Activated T-helper 1 cell treated with anti-CD3 and anti-CD28 coated beads, Interleukin-12 subunit alpha, Interleukin-12 subunit beta, Interleukin-2, Interleukin-4 antibody, amounts not matched to agents 30 ng/mL and 10 ng/mL and 1 ng/mL, durations not matched to agents 14 hours and 24 hours and 36 hours (primary cell): ENCODE measurements at regions not wholly inside any gene's neighbourhood (a gene's known extent, or its start where the extent isn't known, plus 50 kb on each side); places are given as distances from the start of the nearest gene placed in this dataset.

Experiments used
- DNase-seq: peaks from one replicate; pipeline ENCODE4 v3.0.0; 2021; ENCODE audit warnings: low spot score
- H3K27ac Mint-ChIP-seq: one replicate; pipeline ENCODE4 v1.8.0; 2021; ENCODE audit warnings: mild to moderate bottlenecking, mixed read lengths
- H3K27me3 Mint-ChIP-seq: one replicate; pipeline ENCODE4 v1.8.0; 2022; ENCODE audit warnings: mild to moderate bottlenecking, moderate library complexity, mixed read lengths; ENCODE audit not compliant: insufficient read depth
- H3K36me3 Mint-ChIP-seq: one replicate; pipeline ENCODE4 v1.8.0; 2021; ENCODE audit warnings: low read depth, mixed read lengths
- H3K4me1 Mint-ChIP-seq: one replicate; pipeline ENCODE4 v1.8.0; 2021; ENCODE audit warnings: low read depth, mixed read lengths
- H3K4me3 Mint-ChIP-seq: one replicate; pipeline ENCODE4 v1.8.0; 2021; ENCODE audit warnings: mild to moderate bottlenecking, moderate library complexity, mixed read lengths
- H3K9me3 Mint-ChIP-seq: one replicate; pipeline ENCODE4 v1.8.0; 2021; ENCODE audit warnings: mixed read lengths
- intact Hi-C: fragments of 100-400 bp; cut with micrococcal nuclease; formaldehyde crosslinking; loops from one replicate; pipeline ENCODE4 v1.15.1; 2024

DNA sequence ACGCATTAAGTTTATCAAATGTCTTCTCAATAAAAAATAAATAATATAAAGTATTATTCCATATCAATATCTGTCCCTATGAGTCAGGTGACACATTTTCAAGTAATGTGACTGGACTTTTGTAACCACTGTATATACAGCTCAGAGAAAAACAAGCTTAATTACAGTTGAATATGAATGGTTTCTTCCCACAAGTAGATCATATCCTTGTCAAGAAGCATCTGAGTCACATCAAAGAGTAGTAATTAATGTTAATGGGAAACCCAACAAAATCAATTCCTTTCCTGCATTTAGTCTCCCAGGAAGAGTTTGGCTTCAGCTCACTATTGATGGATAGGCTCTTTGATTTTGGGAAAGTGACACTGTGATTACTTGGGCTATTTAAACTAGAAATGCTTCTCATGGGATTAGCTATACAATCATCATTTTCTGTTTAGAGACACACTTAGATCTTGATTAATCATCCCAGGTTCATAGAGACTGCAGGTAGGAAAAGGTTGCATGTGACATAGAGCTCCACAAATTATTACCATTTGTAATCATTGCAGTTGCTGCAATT lies 292.9 kb downstream of the GABRG2 start:
- intact Hi-C loops = no loop called here
- no peak overlapping the region for H3K27ac Mint-ChIP-seq
- no peak overlapping the region for H3K4me3 Mint-ChIP-seq
- DNase-seq = no peak
- no peaks in the 10 kb centered on the region for H3K4me1 Mint-ChIP-seq
- H3K27me3 Mint-ChIP-seq = no peaks in the 10 kb centered on the region
- H3K36me3 Mint-ChIP-seq = no peaks in the 10 kb centered on the region
- H3K9me3 Mint-ChIP-seq = peaks cover 8% of the 10 kb centered on the region

DNA sequence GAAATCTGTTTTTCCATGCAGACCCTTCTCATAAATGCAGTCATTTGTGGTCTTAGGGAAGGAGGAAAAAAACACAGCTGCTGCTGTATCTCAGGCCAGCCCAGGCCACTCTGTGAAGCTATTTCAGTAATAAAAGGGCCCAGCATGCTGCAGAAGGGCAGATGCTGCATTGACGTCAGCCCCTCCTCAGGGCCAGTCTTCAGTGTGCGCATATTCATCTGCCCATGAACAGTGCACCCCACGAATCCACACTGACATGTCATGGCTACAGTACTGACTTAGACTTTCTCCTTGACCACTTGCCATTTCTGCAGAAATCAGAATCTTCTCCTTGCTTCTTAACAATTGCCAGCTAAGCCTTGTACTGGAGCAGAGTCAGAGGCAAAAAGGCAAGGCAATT lies 304.7 kb downstream of the GABRG2 start:
- DNase-seq = no peak
- H3K36me3 Mint-ChIP-seq = no peaks in the 10 kb centered on the region
- no peaks in the 10 kb centered on the region for H3K27me3 Mint-ChIP-seq
- no peak overlapping the region for H3K27ac Mint-ChIP-seq
- H3K9me3 Mint-ChIP-seq = peaks cover 28% of the 10 kb centered on the region
- no peaks in the 10 kb centered on the region for H3K4me1 Mint-ChIP-seq
- intact Hi-C loops = no loop called here
- no peak overlapping the region for H3K4me3 Mint-ChIP-seq

DNA sequence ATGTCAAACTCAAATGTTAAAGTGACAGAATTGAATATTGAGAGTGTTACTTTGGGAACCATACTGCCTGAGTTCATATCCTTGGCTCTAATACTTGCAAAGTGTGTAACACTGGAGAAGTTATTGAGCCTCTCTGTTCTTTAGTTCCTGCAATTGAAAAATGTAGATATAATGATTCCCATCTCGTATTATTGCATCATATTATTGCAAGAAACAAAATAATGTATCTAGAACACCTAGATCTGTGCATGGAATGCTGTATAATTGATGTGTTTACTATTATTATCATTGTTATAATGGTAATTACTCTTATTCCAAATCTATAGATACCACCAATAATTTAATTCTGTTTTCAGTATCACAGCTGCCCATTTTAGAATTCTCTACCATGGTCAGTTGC lies 310.3 kb downstream of the GABRG2 start:
- no peak overlapping the region for H3K4me3 Mint-ChIP-seq
- H3K36me3 Mint-ChIP-seq = no peaks in the 10 kb centered on the region
- H3K27me3 Mint-ChIP-seq = no peaks in the 10 kb centered on the region
- intact Hi-C loops = no loop called here
- H3K27ac Mint-ChIP-seq = no peak overlapping the region
- no peaks in the 10 kb centered on the region for H3K9me3 Mint-ChIP-seq
- no peaks in the 10 kb centered on the region for H3K4me1 Mint-ChIP-seq
- no peak for DNase-seq

DNA sequence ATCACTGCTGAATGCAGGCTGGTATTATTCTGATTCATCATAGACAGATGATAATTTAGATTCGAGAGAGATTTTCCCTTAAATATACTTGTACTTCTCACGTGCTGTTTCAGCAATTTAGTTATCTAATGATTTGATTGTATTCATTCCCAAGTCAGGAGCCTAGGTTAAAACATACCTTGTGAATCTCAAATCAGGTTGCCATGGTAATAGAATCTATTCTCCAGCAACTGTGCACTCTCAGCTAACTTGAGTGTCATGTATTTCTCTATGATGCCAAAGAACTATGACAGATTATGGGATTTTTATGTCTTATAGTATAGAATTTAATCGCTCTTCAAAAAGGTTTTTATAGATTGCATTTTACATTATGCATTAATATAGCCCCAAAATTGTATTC lies 315.3 kb downstream of the GABRG2 start:
- Mint-ChIP-seq H3K4me3 (no peak overlapping the region), H3K4me1 (no peaks in the 10 kb centered on the region), H3K36me3 (no peaks in the 10 kb centered on the region), H3K27me3 (no peaks in the 10 kb centered on the region), H3K27ac (no peak overlapping the region), H3K9me3 (peaks cover 3% of the 10 kb centered on the region)
- DNase-seq = no peak
- intact Hi-C loops = no loop called here

DNA sequence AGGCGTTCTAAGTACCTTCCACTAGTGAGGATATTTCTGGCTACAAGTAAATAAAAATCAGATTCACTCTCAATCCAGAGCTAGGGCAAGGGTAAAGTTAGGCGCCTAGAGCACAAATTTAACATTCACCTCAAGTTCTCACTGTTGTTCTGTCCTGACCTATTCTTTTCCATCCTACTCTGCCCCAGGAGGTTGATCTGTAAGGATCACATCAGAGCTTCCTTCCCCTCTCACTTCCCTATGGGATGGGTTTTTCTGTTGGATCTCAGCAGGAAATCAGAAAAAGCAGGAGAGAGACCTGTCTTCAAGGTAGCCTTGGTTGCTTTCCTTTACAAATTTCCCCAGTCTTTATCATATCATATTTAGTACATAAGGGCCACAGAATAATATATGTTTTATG lies 316.7 kb downstream of the GABRG2 start:
- Mint-ChIP-seq H3K36me3 (no peaks in the 10 kb centered on the region), H3K9me3 (peaks cover 3% of the 10 kb centered on the region), H3K27me3 (no peaks in the 10 kb centered on the region), H3K4me1 (no peaks in the 10 kb centered on the region), H3K4me3 (no peak overlapping the region), H3K27ac (no peak overlapping the region)
- intact Hi-C loops = no loop called here
- no peak for DNase-seq

DNA sequence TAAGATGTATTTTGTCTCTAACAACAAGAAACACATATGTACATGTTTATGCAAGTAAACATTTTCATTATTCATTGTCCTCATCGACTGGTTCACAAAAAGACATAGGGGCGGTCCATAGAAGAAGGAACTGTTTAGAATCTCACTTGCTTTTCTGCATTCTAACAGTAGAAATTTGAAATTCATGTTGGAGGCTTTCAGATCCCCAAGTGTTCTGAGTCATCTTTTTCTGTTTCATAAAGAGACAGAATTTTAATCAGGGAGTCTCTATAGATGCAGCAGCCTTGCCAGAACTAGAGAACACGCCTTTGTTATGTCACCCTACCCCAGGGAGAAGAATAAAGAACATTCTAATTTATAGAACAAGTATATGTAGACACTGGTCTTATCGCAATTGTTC lies 324.3 kb downstream of the GABRG2 start:
- H3K27me3 Mint-ChIP-seq = no peaks in the 10 kb centered on the region

DNA sequence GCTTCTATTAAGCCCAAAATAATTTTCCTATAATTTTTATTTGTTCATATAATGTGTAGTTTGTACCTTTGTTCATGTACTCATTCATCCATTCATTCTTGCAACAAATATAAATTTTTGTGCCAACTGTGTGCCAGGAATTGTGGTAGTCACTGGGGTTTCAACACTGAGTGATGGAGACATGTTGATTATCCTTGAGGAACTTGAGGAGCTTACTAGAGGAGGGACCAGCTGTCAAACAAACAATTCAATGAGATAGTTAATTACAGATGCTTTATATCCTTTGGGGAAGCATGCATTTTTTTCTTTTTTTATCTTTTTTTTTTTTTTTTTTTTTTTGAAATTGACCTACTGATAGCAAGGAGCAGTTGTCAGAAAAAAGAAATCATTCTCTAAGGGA lies 324.8 kb downstream of the GABRG2 start:
- H3K9me3 Mint-ChIP-seq = peaks cover 12% of the 10 kb centered on the region
- H3K27me3 Mint-ChIP-seq = no peaks in the 10 kb centered on the region
- no peaks in the 10 kb centered on the region for H3K36me3 Mint-ChIP-seq

More for the DNA sequence above, 324.3 kb downstream of the GABRG2 start:
- intact Hi-C loops = no loop called here
- Mint-ChIP-seq H3K9me3 (peaks cover 12% of the 10 kb centered on the region), H3K4me3 (no peak overlapping the region), H3K4me1 (no peaks in the 10 kb centered on the region), H3K36me3 (no peaks in the 10 kb centered on the region), H3K27ac (no peak overlapping the region)
- DNase-seq = no peak

DNA sequence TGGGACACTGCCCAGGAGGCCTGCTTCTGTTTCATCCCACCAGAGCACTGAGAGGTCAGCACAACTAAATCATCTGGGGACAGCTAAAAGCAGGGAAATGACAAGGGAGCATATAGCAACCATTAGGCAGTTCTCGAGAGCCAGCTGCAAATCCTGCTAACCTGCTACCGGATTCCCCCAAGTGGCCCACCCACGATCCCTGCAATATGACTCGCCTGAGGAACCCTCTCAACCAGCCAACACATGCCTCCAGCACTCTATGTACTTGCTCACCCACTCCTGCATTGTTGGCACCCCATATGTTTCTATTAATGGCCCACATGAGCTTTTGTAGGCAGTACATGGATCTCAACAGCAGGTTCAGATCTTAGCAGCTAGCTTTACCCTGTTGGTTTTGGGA lies 326.0 kb downstream of the GABRG2 start:
- DNase-seq = no peak
- Mint-ChIP-seq H3K4me1 (no peaks in the 10 kb centered on the region), H3K9me3 (peaks cover 12% of the 10 kb centered on the region), H3K36me3 (no peaks in the 10 kb centered on the region), H3K27ac (no peak overlapping the region), H3K4me3 (no peak overlapping the region), H3K27me3 (no peaks in the 10 kb centered on the region)
- intact Hi-C loops = no loop called here

More for the DNA sequence above, 324.8 kb downstream of the GABRG2 start:
- Mint-ChIP-seq H3K27ac (no peak overlapping the region), H3K4me3 (no peak overlapping the region), H3K4me1 (no peaks in the 10 kb centered on the region)
- intact Hi-C loops = no loop called here
- DNase-seq = no peak

DNA sequence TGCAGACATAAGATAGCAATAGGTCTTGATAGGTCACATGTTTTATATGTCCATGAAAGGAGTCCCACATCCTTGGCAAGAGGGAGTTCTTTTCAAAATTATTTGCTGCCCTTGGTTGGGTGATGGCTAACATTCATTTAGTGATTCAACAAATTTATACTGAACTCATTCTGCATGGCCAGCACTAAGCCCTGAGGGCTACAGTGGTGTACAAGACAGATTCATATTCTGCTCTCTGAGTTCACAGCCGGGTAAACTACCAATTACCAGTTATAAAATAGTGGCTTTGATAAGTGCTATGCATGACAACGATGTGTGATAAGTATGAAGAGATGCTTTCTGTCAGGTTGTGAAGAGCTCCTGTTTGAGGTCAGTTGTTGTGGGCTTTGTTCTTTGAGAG lies 340.0 kb downstream of the GABRG2 start:
- no peak overlapping the region for H3K27ac Mint-ChIP-seq
- H3K4me1 Mint-ChIP-seq = no peaks in the 10 kb centered on the region
- DNase-seq = no peak

DNA sequence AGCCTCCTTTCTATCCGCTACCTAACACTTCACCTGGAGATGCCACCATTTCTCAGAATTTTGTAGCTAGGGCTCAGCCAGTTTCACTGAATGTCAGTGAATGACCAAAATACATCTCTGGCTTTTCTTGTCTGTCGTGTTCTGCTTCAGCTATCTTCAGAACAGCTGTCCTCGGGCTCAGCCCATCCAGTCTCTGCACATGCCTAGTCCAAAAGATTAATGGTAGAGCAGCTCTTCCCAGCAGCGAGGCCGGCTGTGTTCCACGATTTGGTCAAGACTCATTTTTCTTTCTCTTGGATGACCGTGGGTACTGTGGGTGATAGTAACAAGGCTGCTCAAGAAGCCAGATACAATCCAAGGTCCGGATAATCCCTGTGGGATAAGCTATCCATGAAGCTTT lies 342.8 kb downstream of the GABRG2 start:
- no peak overlapping the region for H3K4me3 Mint-ChIP-seq
- H3K4me1 Mint-ChIP-seq = no peaks in the 10 kb centered on the region

More for the DNA sequence above, 340.0 kb downstream of the GABRG2 start:
- Mint-ChIP-seq H3K36me3 (no peaks in the 10 kb centered on the region), H3K9me3 (peaks cover 3% of the 10 kb centered on the region), H3K27me3 (no peaks in the 10 kb centered on the region), H3K4me3 (no peak overlapping the region)
- intact Hi-C loops = no loop called here

DNA sequence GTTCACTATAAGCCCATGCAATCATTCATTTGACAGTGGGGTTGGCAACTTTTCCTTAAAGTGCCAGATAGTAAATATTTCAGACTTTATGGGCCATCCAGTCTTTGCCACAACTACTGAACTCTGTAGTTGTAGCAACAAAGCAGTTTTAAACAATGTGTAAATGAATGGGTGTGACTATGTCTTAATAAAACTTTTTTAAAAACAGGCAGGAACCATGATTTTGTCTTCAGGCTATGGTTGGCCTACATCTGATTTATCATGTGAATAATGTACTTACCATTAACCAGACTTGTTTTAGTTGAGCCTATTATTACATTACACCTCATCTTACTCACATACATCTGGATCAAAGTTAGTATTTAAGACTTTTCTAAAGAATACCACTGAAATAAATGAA lies 361.6 kb downstream of the GABRG2 start:
- Mint-ChIP-seq H3K4me3 (no peak overlapping the region), H3K9me3 (no peaks in the 10 kb centered on the region), H3K36me3 (no peaks in the 10 kb centered on the region), H3K27ac (no peak overlapping the region), H3K27me3 (no peaks in the 10 kb centered on the region), H3K4me1 (no peaks in the 10 kb centered on the region)
- intact Hi-C loops = no loop called here
- DNase-seq = no peak

More for the DNA sequence above, 342.8 kb downstream of the GABRG2 start:
- H3K9me3 Mint-ChIP-seq = peaks cover 3% of the 10 kb centered on the region
- H3K36me3 Mint-ChIP-seq = no peaks in the 10 kb centered on the region
- no peak overlapping the region for H3K27ac Mint-ChIP-seq
- intact Hi-C loops = no loop called here
- DNase-seq = no peak
- H3K27me3 Mint-ChIP-seq = no peaks in the 10 kb centered on the region

DNA sequence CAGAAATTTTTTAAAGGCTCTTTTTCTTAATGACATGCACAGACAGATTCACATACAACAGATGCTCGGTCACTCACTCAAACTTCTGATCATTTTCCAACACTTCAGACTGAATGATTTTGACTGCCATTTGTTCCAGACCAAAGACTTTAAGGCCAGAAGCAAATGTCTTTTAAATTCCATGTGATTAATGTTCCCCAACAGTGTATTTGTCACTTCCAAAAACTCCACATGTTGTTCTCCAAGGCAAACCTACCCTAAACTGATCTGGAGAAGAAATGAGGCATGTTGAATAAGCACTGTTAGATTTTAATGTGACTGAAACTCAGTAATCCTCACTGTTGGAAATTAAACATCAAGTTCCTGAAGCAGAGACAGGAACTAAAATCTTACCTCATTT lies 366.7 kb downstream of the GABRG2 start:
- intact Hi-C loops = no loop called here
- Mint-ChIP-seq H3K36me3 (no peaks in the 10 kb centered on the region), H3K27ac (no peak overlapping the region), H3K4me1 (no peaks in the 10 kb centered on the region), H3K9me3 (peaks cover 12% of the 10 kb centered on the region), H3K27me3 (no peaks in the 10 kb centered on the region), H3K4me3 (no peak overlapping the region)
- no peak for DNase-seq

DNA sequence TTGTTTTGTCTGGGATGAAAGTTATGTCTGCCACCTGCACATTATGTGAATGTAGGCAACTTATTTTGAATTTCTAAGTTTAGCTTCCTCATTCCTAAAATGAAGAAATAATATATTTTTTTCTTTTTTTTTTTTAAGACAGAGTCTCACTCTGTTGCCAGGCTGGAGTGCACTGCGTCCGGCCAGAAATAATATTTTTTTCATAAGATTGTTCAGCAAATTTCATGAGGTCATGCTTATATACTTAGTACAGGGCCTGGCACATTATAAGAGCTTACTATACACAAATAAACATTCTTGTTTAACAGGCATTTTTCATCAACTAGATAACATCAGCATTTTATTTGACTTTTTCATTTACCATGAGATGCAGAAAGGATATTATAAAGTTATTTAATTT lies 368.5 kb downstream of the GABRG2 start:
- H3K4me3 Mint-ChIP-seq = no peak overlapping the region
- no peak overlapping the region for H3K27ac Mint-ChIP-seq
- peaks cover 17% of the 10 kb centered on the region for H3K9me3 Mint-ChIP-seq
- no peaks in the 10 kb centered on the region for H3K4me1 Mint-ChIP-seq
- no peak for DNase-seq
- intact Hi-C loops = no loop called here
- no peaks in the 10 kb centered on the region for H3K36me3 Mint-ChIP-seq
- H3K27me3 Mint-ChIP-seq = no peaks in the 10 kb centered on the region

DNA sequence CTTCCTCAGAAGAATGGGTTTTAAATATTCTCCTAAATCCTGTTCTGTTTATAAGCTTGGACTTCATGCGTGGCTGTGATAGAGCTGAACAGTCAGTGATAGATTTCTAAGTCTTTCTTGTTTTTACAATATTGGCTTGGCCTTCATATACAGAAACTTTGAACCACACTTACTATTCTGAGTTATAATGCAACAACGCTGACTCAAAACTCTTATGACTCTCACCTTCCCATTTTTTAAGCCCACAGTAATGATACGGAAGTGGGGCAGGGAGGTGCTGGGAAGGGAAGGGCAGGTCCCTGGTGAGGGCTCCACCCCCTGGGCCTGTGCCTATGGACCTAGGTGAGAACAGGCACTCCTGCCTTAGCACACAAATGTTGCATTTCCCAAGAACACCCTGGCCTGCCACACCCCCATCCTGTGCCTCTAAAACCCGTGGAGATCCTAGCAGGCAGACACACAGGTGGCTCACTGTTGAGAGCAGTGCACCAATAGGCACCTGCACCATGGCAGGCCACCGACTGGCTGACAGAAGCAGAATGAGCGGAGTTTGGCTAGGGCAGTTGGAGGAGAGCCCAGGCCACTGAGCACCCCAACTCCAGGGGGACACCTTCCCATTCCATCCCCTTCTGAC lies 376.7 kb downstream of the GABRG2 start:
- Mint-ChIP-seq H3K4me3 (no peak overlapping the region), H3K36me3 (no peaks in the 10 kb centered on the region), H3K9me3 (peaks cover 16% of the 10 kb centered on the region), H3K27ac (no peak overlapping the region), H3K27me3 (no peaks in the 10 kb centered on the region), H3K4me1 (no peaks in the 10 kb centered on the region)
- no peak for DNase-seq
- intact Hi-C loops = no loop called here
